Caco-2 (cell line): ENCODE measurements at regions not wholly inside any gene's neighbourhood (a gene's known extent, or its start where the extent isn't known, plus 50 kb on each side); places are given as distances from the start of the nearest gene placed in this dataset.

Source experiments
- BruUV-seq: library from RNA; stranded (reverse); fragments of 400-500 nt; replicated peaks from 2 replicates; lab custom pipeline; 2021; lab: Mats Ljungman, UMichigan
- CTCF ChIA-PET: fragments of 300-600 bp; sonication (Branson Sonifier 250); formaldehyde crosslinking; loops from one replicate; lab custom pipeline; 2022; ENCODE audit warnings: antibody characterized with exemption; lab: Charles Lee
- POLR2A ChIA-PET: fragments of 300-600 bp; sonication (Branson Sonifier 250); formaldehyde crosslinking; loops from one replicate; lab custom pipeline; 2022; ENCODE audit warnings: antibody characterized with exemption; lab: Charles Lee
- DNase-seq, 2 experiments: peaks; one replicate each; pipeline versions ENCODE4 v3.0.0 to v3.0.0-alpha.2; 2020 to 2022
- H3K27me3 ChIP-seq: replicated peaks from 2 replicates; pipeline ENCODE4 v1.6.0; 2011; ENCODE audit warnings: low read length; ENCODE audit not compliant: control insufficient read depth, insufficient read depth
- H3K36me3 ChIP-seq: 2 replicates; pipeline ENCODE4 v1.5.1; 2011; ENCODE audit warnings: low read length; ENCODE audit not compliant: control insufficient read depth, insufficient read depth
- H3K4me1 ChIP-seq: fragments of 250-450 bp; sonication (Bioruptor Pico); 2 replicates; pipeline ENCODE4 v1.5.1; 2020; ENCODE audit warnings: mild to moderate bottlenecking
- H3K4me3 ChIP-seq: 2 replicates; pipeline ENCODE4 v1.5.1; 2011; ENCODE audit warnings: low read depth, mild to moderate bottlenecking, control low read depth, low read length
- H3K9me3 ChIP-seq: fragments of 250-450 bp; sonication (Bioruptor Pico); 2 replicates; pipeline ENCODE4 v1.5.1; 2020; ENCODE audit warnings: mild to moderate bottlenecking, moderate library complexity
- H3K27ac Mint-ChIP-seq: one replicate; pipeline ENCODE4 v1.8.0; 2022; ENCODE audit warnings: mixed read lengths; ENCODE audit not compliant: unreplicated experiment
- H3K27me3 Mint-ChIP-seq: one replicate; pipeline ENCODE4 v1.8.0; 2022; ENCODE audit warnings: mixed read lengths; ENCODE audit not compliant: insufficient read depth, unreplicated experiment
- H3K36me3 Mint-ChIP-seq: one replicate; pipeline ENCODE4 v1.8.0; 2022; ENCODE audit warnings: mild to moderate bottlenecking, mixed read lengths; ENCODE audit not compliant: insufficient read depth, unreplicated experiment
- H3K4me1 Mint-ChIP-seq: one replicate; pipeline ENCODE4 v1.8.0; 2022; ENCODE audit warnings: low read depth, mixed read lengths; ENCODE audit not compliant: unreplicated experiment
- H3K4me3 Mint-ChIP-seq: one replicate; pipeline ENCODE4 v1.8.0; 2022; ENCODE audit warnings: mild to moderate bottlenecking, moderate library complexity, mixed read lengths; ENCODE audit not compliant: unreplicated experiment
- H3K9me3 Mint-ChIP-seq: one replicate; pipeline ENCODE4 v1.8.0; 2022; ENCODE audit warnings: mixed read lengths; ENCODE audit not compliant: unreplicated experiment
- intact Hi-C: fragments of 100-400 bp; cut with micrococcal nuclease; formaldehyde crosslinking; loops from one replicate; pipeline ENCODE4 v1.10.0; 2022; ENCODE audit not compliant: unreplicated experiment
- TF ChIP-seq, protein P1 (sequence below), 2 experiments: fragments of 200-600 bp in 1 of 2; IDR thresholded peaks; 1 replicate in 1 of 2; 2 replicates in 1 of 2; pipeline versions ENCODE4 v1.5.1 to v1.8.0; 2011 to 2022; ENCODE audit warnings: antibody characterized with exemption in 1 of 2, control low read depth in 1 of 2, inconsistent platforms in 1 of 2, low read depth in 1 of 2, low read length in 1 of 2, mild to moderate bottlenecking in 1 of 2, moderate library complexity in 1 of 2; ENCODE audit not compliant: insufficient read depth in 1 of 2, severe bottlenecking in 1 of 2, unreplicated experiment in 1 of 2

GRCh38 chr5:68362331-68362730, 146.8 kb downstream of the PIK3R1 start:
- Mint-ChIP-seq H3K27me3 (peaks cover 7% of the 10 kb centered on the region), H3K27ac (no peak overlapping the region), H3K4me1 (no peaks in the 10 kb centered on the region), H3K36me3 (no peaks in the 10 kb centered on the region), H3K4me3 (no peak overlapping the region), H3K9me3 (no peaks in the 10 kb centered on the region)
- no peaks in the 10 kb centered on the region for H3K4me1 ChIP-seq
- no peak for DNase-seq
- TF ChIP-seq, protein P1, sequence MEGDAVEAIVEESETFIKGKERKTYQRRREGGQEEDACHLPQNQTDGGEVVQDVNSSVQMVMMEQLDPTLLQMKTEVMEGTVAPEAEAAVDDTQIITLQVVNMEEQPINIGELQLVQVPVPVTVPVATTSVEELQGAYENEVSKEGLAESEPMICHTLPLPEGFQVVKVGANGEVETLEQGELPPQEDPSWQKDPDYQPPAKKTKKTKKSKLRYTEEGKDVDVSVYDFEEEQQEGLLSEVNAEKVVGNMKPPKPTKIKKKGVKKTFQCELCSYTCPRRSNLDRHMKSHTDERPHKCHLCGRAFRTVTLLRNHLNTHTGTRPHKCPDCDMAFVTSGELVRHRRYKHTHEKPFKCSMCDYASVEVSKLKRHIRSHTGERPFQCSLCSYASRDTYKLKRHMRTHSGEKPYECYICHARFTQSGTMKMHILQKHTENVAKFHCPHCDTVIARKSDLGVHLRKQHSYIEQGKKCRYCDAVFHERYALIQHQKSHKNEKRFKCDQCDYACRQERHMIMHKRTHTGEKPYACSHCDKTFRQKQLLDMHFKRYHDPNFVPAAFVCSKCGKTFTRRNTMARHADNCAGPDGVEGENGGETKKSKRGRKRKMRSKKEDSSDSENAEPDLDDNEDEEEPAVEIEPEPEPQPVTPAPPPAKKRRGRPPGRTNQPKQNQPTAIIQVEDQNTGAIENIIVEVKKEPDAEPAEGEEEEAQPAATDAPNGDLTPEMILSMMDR (IDR thresholded peaks at IDR 0.05; ENCODE audit: insufficient read depth in 1 of 2, low read depth in 1 of 2, low read length in 1 of 2, severe bottlenecking in 1 of 2, unreplicated experiment in 1 of 2), result no peak
- H3K27me3 ChIP-seq, result no peaks in the 10 kb centered on the region
- intact Hi-C loops, result no loop called here
- no peak overlapping the region for H3K4me3 ChIP-seq
- ChIA-PET CTCF (no interaction called here), POLR2A (no interaction called here)
- H3K36me3 ChIP-seq, result no peaks in the 10 kb centered on the region
- H3K9me3 ChIP-seq, result no peaks in the 10 kb centered on the region
- BruUV-seq, result no TSS peak

- no peaks in the 10 kb centered on the region for H3K4me1 ChIP-seq
- H3K4me3 ChIP-seq, result no peak overlapping the region
- no peaks in the 10 kb centered on the region for H3K9me3 ChIP-seq
- DNase-seq, result no peak
- intact Hi-C loops, result no loop called here
- Mint-ChIP-seq H3K4me1 (no peaks in the 10 kb centered on the region), H3K9me3 (no peaks in the 10 kb centered on the region), H3K4me3 (no peak overlapping the region), H3K36me3 (no peaks in the 10 kb centered on the region), H3K27ac (no peak overlapping the region), H3K27me3 (peaks cover 2% of the 10 kb centered on the region)
- H3K36me3 ChIP-seq, result no peaks in the 10 kb centered on the region
- POLR2A ChIA-PET, result no interaction called here
- no TSS peak for BruUV-seq
- H3K27me3 ChIP-seq, result no peaks in the 10 kb centered on the region
- CTCF ChIA-PET, result no interaction called here
- TF ChIP-seq, protein P1 (IDR thresholded peaks at IDR 0.05; ENCODE audit: insufficient read depth in 1 of 2, low read depth in 1 of 2, low read length in 1 of 2, severe bottlenecking in 1 of 2, unreplicated experiment in 1 of 2), result no peak
Measured at GRCh38 chr5:68365889-68366288, 150.3 kb downstream of the PIK3R1 start.

GRCh38 chr5:68367287-68367686, 151.7 kb downstream of the PIK3R1 start:
- no peak for DNase-seq
- Mint-ChIP-seq H3K27me3 (peaks cover 2% of the 10 kb centered on the region), H3K4me3 (no peak overlapping the region), H3K4me1 (no peaks in the 10 kb centered on the region), H3K27ac (no peak overlapping the region), H3K36me3 (no peaks in the 10 kb centered on the region), H3K9me3 (no peaks in the 10 kb centered on the region)
- Histone ChIP-seq H3K4me1 (no peaks in the 10 kb centered on the region), H3K36me3 (no peaks in the 10 kb centered on the region), H3K27me3 (no peaks in the 10 kb centered on the region), H3K4me3 (no peak overlapping the region), H3K9me3 (no peaks in the 10 kb centered on the region)
- no TSS peak for BruUV-seq
- CTCF ChIA-PET, result interaction anchor here (0.6 kb wide), 1 partner anchor 10 kb away, joined by 3 read pairs; no protein-coding TSS in a partner anchor
- TF ChIP-seq, protein P1 (IDR thresholded peaks at IDR 0.05; ENCODE audit: insufficient read depth in 1 of 2, low read depth in 1 of 2, low read length in 1 of 2, severe bottlenecking in 1 of 2, unreplicated experiment in 1 of 2), result no peak
- POLR2A ChIA-PET, result no interaction called here
- intact Hi-C loops, result no loop called here
